Endothelial cell of umbilical vein (primary cell): ENCODE measurements at regions not wholly inside any gene's neighbourhood (a gene's known extent, or its start where the extent isn't known, plus 50 kb on each side); places are given as distances from the start of the nearest gene placed in this dataset.

ENCODE experiments used
- BruUV-seq: library from RNA; stranded (reverse); fragments of 400-500 nt; replicated peaks from 2 replicates; lab custom pipeline; 2021; lab: Mats Ljungman, UMichigan
- CTCF ChIA-PET: fragments of 300-600, 350-600 bp; sonication (Branson Sonifier 250); formaldehyde crosslinking; loops from one replicate; lab custom pipeline; 2021; ENCODE audit warnings: antibody characterized with exemption, inconsistent platforms; lab: Charles Lee
- POLR2A ChIA-PET: fragments of 300-600, 350-600 bp; sonication (Branson Sonifier 250); formaldehyde crosslinking; loops from one replicate; lab custom pipeline; 2021; ENCODE audit warnings: antibody characterized with exemption, inconsistent platforms; lab: Charles Lee
- DNase-seq: peaks from one replicate; pipeline ENCODE4 v3.0.0-alpha.2; 2011; ENCODE audit warnings: low read depth, low spot score
- FAIRE-seq: peaks from 2 replicates; lab custom pipeline; 2011; peaks lifted over from hg19 to GRCh38; lab: Jason Lieb, UNC
- H2AFZ ChIP-seq: 2 replicates; pipeline ENCODE4 v1.6.0; 2012; ENCODE audit warnings: low read depth, low read length, control low read depth, inconsistent platforms
- H3K27ac ChIP-seq: 2 replicates; pipeline ENCODE4 v1.5.1; 2011; ENCODE audit warnings: low read depth, mild to moderate bottlenecking, control low read depth, low read length, moderate library complexity; ENCODE audit not compliant: insufficient read depth
- H3K27me3 ChIP-seq, 2 experiments: 2 replicates each; pipeline versions ENCODE4 v1.6.0 to v1.6.1; 2011; ENCODE audit warnings: low read length in 2 of 2, mixed read lengths in 1 of 2; ENCODE audit not compliant: control insufficient read depth in 2 of 2, insufficient read depth in 2 of 2
- H3K36me3 ChIP-seq, 2 experiments: 2 replicates in 1 of 2; 3 replicates in 1 of 2; pipeline ENCODE4 v1.5.1; 2011; ENCODE audit warnings: low read length in 2 of 2, mild to moderate bottlenecking in 1 of 2, moderate library complexity in 1 of 2; ENCODE audit not compliant: control insufficient read depth in 2 of 2, insufficient read depth in 2 of 2; ENCODE audit errors: extremely low read depth in 1 of 2
- H3K4me1 ChIP-seq: 3 replicates; pipeline ENCODE4 v1.5.1; 2011; ENCODE audit warnings: mild to moderate bottlenecking, low read length; ENCODE audit not compliant: control insufficient read depth, insufficient read depth; ENCODE audit errors: extremely low read depth
- H3K4me2 ChIP-seq: 2 replicates; pipeline ENCODE4 v1.6.1; 2011; ENCODE audit warnings: low read length, control low read depth, mixed read lengths; ENCODE audit not compliant: insufficient read depth
- H3K4me3 ChIP-seq, 3 experiments: fragments of 200-600 bp in 1 of 3; sonication (generic), shearing (Covaris generic) in 1 of 3; replicated peaks in 1 of 3; 2 replicates each; pipeline ENCODE4 v1.5.1; 2011 to 2016; ENCODE audit warnings: control low read depth in 3 of 3, low read length in 3 of 3, mild to moderate bottlenecking in 2 of 3, inconsistent platforms in 1 of 3, low read depth in 1 of 3, moderate library complexity in 1 of 3; ENCODE audit not compliant: insufficient read depth in 1 of 3
- H3K79me2 ChIP-seq: 2 replicates; pipeline ENCODE4 v1.6.0; 2012; ENCODE audit warnings: low read length, inconsistent platforms; ENCODE audit not compliant: control insufficient read depth, insufficient read depth
- H3K9ac ChIP-seq: replicated peaks from 2 replicates; pipeline ENCODE3; 2011; ENCODE audit warnings: low read length, control low read depth; ENCODE audit not compliant: insufficient read depth; ENCODE audit errors: extremely low read depth
- H3K9me1 ChIP-seq: replicated peaks from 3 replicates; pipeline ENCODE4 v1.6.0; 2011; ENCODE audit warnings: mild to moderate bottlenecking, low read length; ENCODE audit not compliant: control insufficient read depth, insufficient read depth; ENCODE audit errors: extremely low read depth
- H3K9me3 ChIP-seq: replicated peaks from 2 replicates; pipeline ENCODE4 v1.5.1; 2012; ENCODE audit warnings: low read length, inconsistent platforms; ENCODE audit not compliant: control insufficient read depth, insufficient read depth
- H4K20me1 ChIP-seq: replicated peaks from 2 replicates; pipeline ENCODE3; 2011; ENCODE audit warnings: mild to moderate bottlenecking, low read length; ENCODE audit not compliant: control insufficient read depth, insufficient read depth; ENCODE audit errors: extremely low read depth
- CTCF ChIP-seq, 2 donors: IDR thresholded peaks; 1 replicate in 1 of 2; 2 replicates in 1 of 2; pipeline ENCODE4 v1.5.1; 2011; ENCODE audit warnings: low read length in 2 of 2, mild to moderate bottlenecking in 2 of 2, moderate library complexity in 2 of 2, control low read depth in 1 of 2, inconsistent platforms in 1 of 2, low read depth in 1 of 2; ENCODE audit not compliant: insufficient read depth in 1 of 2; ENCODE audit errors: extremely low read depth in 1 of 2
- EZH2 ChIP-seq: IDR thresholded peaks from 2 replicates; pipeline ENCODE4 v1.6.1; 2012; ENCODE audit warnings: borderline replicate concordance, low read depth, mild to moderate bottlenecking, moderate library complexity, low read length, inconsistent platforms; ENCODE audit not compliant: severe bottlenecking
- FOS ChIP-seq: IDR thresholded peaks from 2 replicates; pipeline ENCODE4 v1.6.1; 2011; ENCODE audit warnings: mild to moderate bottlenecking, low read length, moderate library complexity, borderline replicate concordance; ENCODE audit not compliant: insufficient read depth
- GATA2 ChIP-seq: IDR thresholded peaks from 2 replicates; pipeline ENCODE4 v1.7.0; 2011; ENCODE audit warnings: low read depth, mild to moderate bottlenecking, moderate library complexity, mixed read lengths, low read length; ENCODE audit not compliant: insufficient read length, insufficient read depth
- JUN ChIP-seq: IDR thresholded peaks from 2 replicates; pipeline ENCODE4 v1.6.1; 2011; ENCODE audit warnings: borderline replicate concordance, low read depth; ENCODE audit not compliant: insufficient read length, insufficient read depth
- MAX ChIP-seq: IDR thresholded peaks from 2 replicates; pipeline ENCODE4 v1.6.1; 2011; ENCODE audit not compliant: insufficient read depth, insufficient read length
- MYC ChIP-seq: IDR thresholded peaks from one replicate; pipeline ENCODE4 v1.6.1; 2011; ENCODE audit warnings: mild to moderate bottlenecking, low read depth, low read length
- POLR2A ChIP-seq: IDR thresholded peaks from 2 replicates; pipeline ENCODE4 v1.6.1; 2012; ENCODE audit warnings: low read depth, mild to moderate bottlenecking, control low read depth, low read length
- POLR2AphosphoS5 ChIP-seq: IDR thresholded peaks from 2 replicates; pipeline ENCODE4 v1.6.1; 2012; ENCODE audit warnings: low read depth, mild to moderate bottlenecking, control low read depth, low read length, moderate library complexity; ENCODE audit not compliant: insufficient read depth
- dilution Hi-C: fragments of 300-500 bp; cut with MboI; formaldehyde crosslinking; loops from one replicate; pipeline ENCODE4 v1.15.0; 2019; ENCODE audit warnings: low sequenced_read_pairs; ENCODE audit not compliant: extremely low pct_ligation_motif_present
- intact Hi-C: fragments of 100-400 bp; cut with micrococcal nuclease; formaldehyde crosslinking; loops from one replicate; pipeline ENCODE4 v1.10.0; 2022

- ChIA-PET CTCF (no interaction called here), POLR2A (no interaction called here)
- peaks cover 3% of the 10 kb centered on the region for H3K4me1 ChIP-seq
- TF ChIP-seq EZH2 (no peak), GATA2 (no peak), JUN (no peak), POLR2AphosphoS5 (no peak), CTCF (IDR thresholded peaks at IDR 0.05; ENCODE audit: extremely low read depth in 1 of 2, insufficient read depth in 1 of 2, low read depth in 1 of 2, low read length in 2 of 2) (no peak), MAX (no peak), FOS (no peak), POLR2A (no peak), MYC (no peak)
- no peak overlapping the region for H3K4me2 ChIP-seq
- H3K36me3 ChIP-seq, result no peaks in the 10 kb centered on the region
- no peaks in the 10 kb centered on the region for H3K27me3 ChIP-seq
- FAIRE-seq (no peak), DNase-seq (no peak)
- no peaks in the 10 kb centered on the region for H4K20me1 ChIP-seq
- H3K9me1 ChIP-seq, result no peaks in the 10 kb centered on the region
- H3K4me3 ChIP-seq, result no peak overlapping the region
- H3K9ac ChIP-seq, result no peak overlapping the region
- no TSS peak for BruUV-seq
- dilution Hi-C loops, result no loop called here
- no peak overlapping the region for H3K27ac ChIP-seq
- no peak overlapping the region for H2AFZ ChIP-seq
- intact Hi-C loops, result no loop called here
- no peaks in the 10 kb centered on the region for H3K79me2 ChIP-seq
- no peaks in the 10 kb centered on the region for H3K9me3 ChIP-seq
Observed at GRCh38 chr13:59208405-59209195, 955.1 kb downstream of the DIAPH3 start.
